H9 (cell line): ENCODE measurements at regions not wholly inside any gene's neighbourhood (a gene's known extent, or its start where the extent isn't known, plus 50 kb on each side); places are given as distances from the start of the nearest gene placed in this dataset.

Source experiments
- DNase-seq: peaks from one replicate; pipeline ENCODE4 v3.0.0-alpha.2; 2017
- H2AFZ ChIP-seq: one replicate; pipeline ENCODE4 v1.6.1; 2013; ENCODE audit warnings: mild to moderate bottlenecking, low read length, control low read depth, moderate library complexity
- H2AK5ac ChIP-seq: 2 replicates; pipeline ENCODE4 v1.6.1; 2013; ENCODE audit warnings: low read length, control low read depth, mixed read lengths; ENCODE audit not compliant: insufficient read length
- H2BK120ac ChIP-seq: one replicate; pipeline ENCODE4 v1.6.1; 2013; ENCODE audit warnings: low read depth, mild to moderate bottlenecking, low read length, control low read depth, inconsistent platforms; ENCODE audit not compliant: poor library complexity, severe bottlenecking
- H2BK12ac ChIP-seq: 2 replicates; pipeline ENCODE4 v1.6.1; 2013; ENCODE audit warnings: low read length, control low read depth, mixed read lengths, low read depth; ENCODE audit not compliant: insufficient read length
- H2BK15ac ChIP-seq: 2 replicates; pipeline ENCODE4 v1.6.1; 2013; ENCODE audit warnings: low read depth, low read length, control low read depth
- H2BK20ac ChIP-seq: one replicate; pipeline ENCODE4 v1.6.1; 2013; ENCODE audit warnings: low read depth, mild to moderate bottlenecking, low read length, control low read depth, inconsistent platforms; ENCODE audit not compliant: poor library complexity, severe bottlenecking
- H2BK5ac ChIP-seq: 2 replicates; pipeline ENCODE4 v1.6.1; 2013; ENCODE audit warnings: low read length, control low read depth, mixed read lengths; ENCODE audit not compliant: insufficient read length
- H3K14ac ChIP-seq: 2 replicates; pipeline ENCODE4 v1.6.1; 2013; ENCODE audit warnings: low read length, control low read depth; ENCODE audit not compliant: insufficient read depth
- H3K18ac ChIP-seq: 2 replicates; pipeline ENCODE4 v1.6.1; 2013; ENCODE audit warnings: low read depth, mild to moderate bottlenecking, mixed read lengths, low read length, control low read depth; ENCODE audit not compliant: insufficient read length
- H3K23ac ChIP-seq: 2 replicates; pipeline ENCODE4 v1.6.1; 2013; ENCODE audit warnings: low read length, control low read depth, mixed read lengths, low read depth; ENCODE audit not compliant: insufficient read length
- H3K23me2 ChIP-seq: 2 replicates; pipeline ENCODE4 v1.6.1; 2013; ENCODE audit warnings: low read depth, mild to moderate bottlenecking, mixed read lengths, low read length, control low read depth; ENCODE audit not compliant: insufficient read length, poor library complexity, severe bottlenecking
- H3K27ac ChIP-seq: 2 replicates; pipeline ENCODE4 v1.5.1; 2013; ENCODE audit warnings: low read length, control low read depth, mixed read lengths, low read depth; ENCODE audit not compliant: insufficient read length
- H3K27me3 ChIP-seq: 2 replicates; pipeline ENCODE4 v1.6.1; 2013; ENCODE audit warnings: low read length, control low read depth, inconsistent platforms; ENCODE audit not compliant: insufficient read depth
- H3K4ac ChIP-seq: 2 replicates; pipeline ENCODE4 v1.6.1; 2013; ENCODE audit warnings: low read depth, mild to moderate bottlenecking, control low read depth, inconsistent platforms, low read length, moderate library complexity
- H3K4me1 ChIP-seq: 2 replicates; pipeline ENCODE4 v1.6.1; 2013; ENCODE audit warnings: low read length, control low read depth, inconsistent platforms; ENCODE audit not compliant: insufficient read depth
- H3K4me2 ChIP-seq: 2 replicates; pipeline ENCODE4 v1.6.1; 2013; ENCODE audit warnings: low read length, control low read depth, mixed read lengths; ENCODE audit not compliant: insufficient read length, insufficient read depth
- H3K56ac ChIP-seq: 2 replicates; pipeline ENCODE4 v1.6.1; 2013; ENCODE audit warnings: low read depth, mild to moderate bottlenecking, mixed read lengths, low read length, control low read depth; ENCODE audit not compliant: insufficient read length
- H3K79me1 ChIP-seq: 2 replicates; pipeline ENCODE4 v1.6.1; 2013; ENCODE audit warnings: low read depth, mild to moderate bottlenecking, moderate library complexity, low read length, control low read depth, inconsistent platforms; ENCODE audit not compliant: insufficient read depth, poor library complexity, severe bottlenecking
- H3K79me2 ChIP-seq: 2 replicates; pipeline ENCODE4 v1.6.1; 2013; ENCODE audit warnings: low read length, control low read depth, inconsistent platforms; ENCODE audit not compliant: insufficient read depth
- H3K9ac ChIP-seq: 2 replicates; pipeline ENCODE4 v1.6.1; 2013; ENCODE audit warnings: low read length, control low read depth, mixed read lengths; ENCODE audit not compliant: insufficient read length; ENCODE audit errors: extremely low read depth
- H3K9me3 ChIP-seq: one replicate; pipeline ENCODE4 v1.6.1; 2013; ENCODE audit warnings: low read depth, low read length, inconsistent platforms; ENCODE audit not compliant: control insufficient read depth
- H3T11ph ChIP-seq: one replicate; pipeline ENCODE4 v1.6.1; 2013; ENCODE audit warnings: mild to moderate bottlenecking, low read length, control low read depth, inconsistent platforms
- H4K20me1 ChIP-seq: one replicate; pipeline ENCODE4 v1.6.1; 2013; ENCODE audit not compliant: control insufficient read depth, insufficient read length, insufficient read depth
- H4K5ac ChIP-seq: 2 replicates; pipeline ENCODE4 v1.6.1; 2013; ENCODE audit warnings: low read depth, mild to moderate bottlenecking, mixed read lengths, low read length, control low read depth; ENCODE audit not compliant: insufficient read length
- H4K8ac ChIP-seq: replicated peaks from 2 replicates; pipeline ENCODE4 v1.6.1; 2013; ENCODE audit warnings: low read length, control low read depth, mixed read lengths, low read depth; ENCODE audit not compliant: insufficient read length
- H4K91ac ChIP-seq: 2 replicates; pipeline ENCODE4 v1.6.1; 2013; ENCODE audit warnings: low read depth, mild to moderate bottlenecking, moderate library complexity, mixed read lengths, low read length, control low read depth; ENCODE audit not compliant: insufficient read length
- H3K27ac Mint-ChIP-seq, 3 experiments: 2 replicates in 2 of 3; 3 replicates in 1 of 3; pipeline ENCODE4 v1.8.0; 2020 to 2021; ENCODE audit warnings: mixed read lengths in 3 of 3, mild to moderate bottlenecking in 1 of 3, moderate library complexity in 1 of 3
- H3K27me3 Mint-ChIP-seq: 2 replicates; pipeline ENCODE4 v1.8.0; 2021; ENCODE audit warnings: low read depth, mild to moderate bottlenecking, moderate library complexity, mixed read lengths
- H3K36me3 Mint-ChIP-seq, 3 experiments: 2 replicates in 2 of 3; 3 replicates in 1 of 3; pipeline ENCODE4 v1.8.0; 2020 to 2021; ENCODE audit warnings: low read depth in 3 of 3, mixed read lengths in 3 of 3; ENCODE audit not compliant: insufficient read depth in 1 of 3
- H3K4me1 Mint-ChIP-seq, 2 experiments: 2 replicates each; pipeline ENCODE4 v1.8.0; 2020; ENCODE audit warnings: mixed read lengths in 2 of 2
- H3K4me3 Mint-ChIP-seq, 2 experiments: 2 replicates in 1 of 2; 3 replicates in 1 of 2; pipeline ENCODE4 v1.8.0; 2020 to 2021; ENCODE audit warnings: mild to moderate bottlenecking in 2 of 2, mixed read lengths in 2 of 2, moderate library complexity in 1 of 2
- H3K9me3 Mint-ChIP-seq, 2 experiments: 2 replicates in 1 of 2; 3 replicates in 1 of 2; pipeline ENCODE4 v1.8.0; 2020; ENCODE audit warnings: mild to moderate bottlenecking in 2 of 2, mixed read lengths in 2 of 2, moderate library complexity in 1 of 2
- WGBS: extraction: QIAGEN DNeasy Blood & Tissue Kit; methylation state at CpG from one replicate; pipeline ENCODE4 v1.1.7; 2013; ENCODE audit warnings: missing lambda C conversion rate, low lambda C conversion rate, mixed read lengths; ENCODE audit not compliant: insufficient read length; ENCODE audit errors: extremely low coverage; 5-methylcytosine and 5-hydroxymethylcytosine counted together
- TF ChIP-seq, protein P1 (sequence below): fragments of 200-600 bp; sonication (generic); conservative IDR thresholded peaks from 3 replicates; pipeline ENCODE4 v1.8.0; 2021; ENCODE audit warnings: antibody characterized with exemption, mild to moderate bottlenecking

DNA sequence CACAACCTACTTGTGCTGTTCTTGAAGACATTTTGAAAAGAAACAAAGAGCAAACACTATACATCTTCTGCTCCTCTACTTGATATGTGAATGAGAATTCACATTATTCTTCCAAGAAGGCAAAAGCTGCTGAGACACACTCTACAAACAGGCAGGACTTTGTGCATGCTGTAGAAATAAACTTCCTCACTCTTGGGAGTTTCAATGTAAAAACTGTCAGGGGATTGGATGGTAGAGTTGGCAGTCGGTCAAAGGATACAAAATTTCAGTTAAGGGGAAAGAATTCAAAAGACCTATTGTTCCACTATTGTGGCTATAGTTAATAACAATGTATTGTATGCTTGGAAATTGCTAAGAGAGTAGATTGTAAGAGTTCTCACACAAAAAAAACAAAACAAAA, 196.3 kb downstream of the MC4R start:
- Histone ChIP-seq H4K5ac (no peak overlapping the region), H3K56ac (no peak overlapping the region), H2AK5ac (no peak overlapping the region), H3K23me2 (no peaks in the 10 kb centered on the region), H2BK15ac (no peak overlapping the region), H2BK20ac (no peak overlapping the region), H3K4me2 (no peak overlapping the region), H3K4me1 (no peaks in the 10 kb centered on the region), H2BK120ac (no peak overlapping the region), H3K27me3 (no peaks in the 10 kb centered on the region), H3K4ac (no peak overlapping the region), H3K14ac (no peak overlapping the region), H3K9me3 (no peaks in the 10 kb centered on the region), H3K27ac (no peak overlapping the region), H3K79me2 (no peaks in the 10 kb centered on the region), H4K8ac (no peak overlapping the region), H3T11ph (no peak overlapping the region), H4K20me1 (no peaks in the 10 kb centered on the region), H2BK12ac (no peak overlapping the region), H3K18ac (no peak overlapping the region), H3K79me1 (no peaks in the 10 kb centered on the region), H2BK5ac (no peak overlapping the region), H2AFZ (no peak overlapping the region), H3K9ac (no peak overlapping the region), H4K91ac (no peak overlapping the region), H3K23ac (no peak overlapping the region)
- no CpG with 5 or more reads among the region's 1 CpG for WGBS
- Mint-ChIP-seq H3K27me3 (no peaks in the 10 kb centered on the region), H3K4me1 (no peaks in the 10 kb centered on the region), H3K9me3 (no peaks in the 10 kb centered on the region), H3K27ac (no peak overlapping the region), H3K36me3 (no peaks in the 10 kb centered on the region), H3K4me3 (no peak overlapping the region)
- TF ChIP-seq, protein P1, sequence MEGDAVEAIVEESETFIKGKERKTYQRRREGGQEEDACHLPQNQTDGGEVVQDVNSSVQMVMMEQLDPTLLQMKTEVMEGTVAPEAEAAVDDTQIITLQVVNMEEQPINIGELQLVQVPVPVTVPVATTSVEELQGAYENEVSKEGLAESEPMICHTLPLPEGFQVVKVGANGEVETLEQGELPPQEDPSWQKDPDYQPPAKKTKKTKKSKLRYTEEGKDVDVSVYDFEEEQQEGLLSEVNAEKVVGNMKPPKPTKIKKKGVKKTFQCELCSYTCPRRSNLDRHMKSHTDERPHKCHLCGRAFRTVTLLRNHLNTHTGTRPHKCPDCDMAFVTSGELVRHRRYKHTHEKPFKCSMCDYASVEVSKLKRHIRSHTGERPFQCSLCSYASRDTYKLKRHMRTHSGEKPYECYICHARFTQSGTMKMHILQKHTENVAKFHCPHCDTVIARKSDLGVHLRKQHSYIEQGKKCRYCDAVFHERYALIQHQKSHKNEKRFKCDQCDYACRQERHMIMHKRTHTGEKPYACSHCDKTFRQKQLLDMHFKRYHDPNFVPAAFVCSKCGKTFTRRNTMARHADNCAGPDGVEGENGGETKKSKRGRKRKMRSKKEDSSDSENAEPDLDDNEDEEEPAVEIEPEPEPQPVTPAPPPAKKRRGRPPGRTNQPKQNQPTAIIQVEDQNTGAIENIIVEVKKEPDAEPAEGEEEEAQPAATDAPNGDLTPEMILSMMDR: no peak
- no peak for DNase-seq
